ENCODE measurements at regions not wholly inside any gene's neighbourhood (a gene's known extent, or its start where the extent isn't known, plus 50 kb on each side); places are given as distances from the start of the nearest gene placed in this dataset.

- intact Hi-C loops (cut with micrococcal nuclease; ENCODE audit: unreplicated experiment), result no loop called here
- CTCF ChIA-PET, result no interaction called here
- Mint-ChIP-seq H3K4me1 (ENCODE audit: low read depth, unreplicated experiment) (no peaks in the 10 kb centered on the region), H3K4me3 (ENCODE audit: low read depth, unreplicated experiment) (no peak overlapping the region), H3K9me3 (ENCODE audit: low read depth, unreplicated experiment) (no peaks in the 10 kb centered on the region), H3K27me3 (ENCODE audit: unreplicated experiment) (no peaks in the 10 kb centered on the region), H3K27ac (ENCODE audit: unreplicated experiment) (no peak overlapping the region), H3K36me3 (ENCODE audit: insufficient read depth, unreplicated experiment) (no peaks in the 10 kb centered on the region)
- TF ChIP-seq CTCF (IDR thresholded peaks at IDR 0.05; ENCODE audit: unreplicated experiment), result no peak
- no peak for DNase-seq
- BruUV-seq (replicated peaks), result no TSS peak
Measured at GRCh38 chr15:31241888-31242522, 84.6 kb upstream of the KLF13 start.

DNA sequence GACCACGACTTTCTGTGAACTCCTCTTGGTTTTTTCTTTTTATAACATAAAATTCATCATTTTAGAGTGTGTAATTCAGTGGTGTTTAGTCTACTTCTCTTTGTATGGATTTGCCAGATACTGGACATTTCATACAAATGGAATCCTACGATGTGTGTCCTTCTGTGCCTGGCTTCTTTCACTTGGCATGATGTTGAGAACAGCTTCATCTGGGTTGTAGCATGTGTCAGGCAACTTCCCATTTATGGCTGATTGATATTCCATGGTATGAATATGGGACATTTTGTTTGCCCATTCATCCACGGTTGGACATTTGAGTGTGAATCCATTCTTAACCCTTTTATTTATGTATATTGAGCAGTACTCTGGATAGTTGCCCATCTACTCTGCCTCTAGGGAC is 82.7 kb upstream of the KLF13 start:
- Mint-ChIP-seq H3K4me1 (ENCODE audit: low read depth, unreplicated experiment) (no peaks in the 10 kb centered on the region), H3K4me3 (ENCODE audit: low read depth, unreplicated experiment) (no peak overlapping the region), H3K27me3 (ENCODE audit: unreplicated experiment) (no peaks in the 10 kb centered on the region), H3K27ac (ENCODE audit: unreplicated experiment) (no peak overlapping the region), H3K36me3 (ENCODE audit: insufficient read depth, unreplicated experiment) (no peaks in the 10 kb centered on the region), H3K9me3 (ENCODE audit: low read depth, unreplicated experiment) (no peaks in the 10 kb centered on the region)
- CTCF ChIA-PET, result no interaction called here
- DNase-seq, result no peak
- intact Hi-C loops (cut with micrococcal nuclease; ENCODE audit: unreplicated experiment), result no loop called here
- no peak for TF ChIP-seq CTCF (IDR thresholded peaks at IDR 0.05; ENCODE audit: unreplicated experiment)
- BruUV-seq (replicated peaks), result no TSS peak

GRCh38 chr15:31245135-31245689 is 81.4 kb upstream of the KLF13 start:
- H3K27me3 Mint-ChIP-seq (ENCODE audit: unreplicated experiment), result no peaks in the 10 kb centered on the region
- no peaks in the 10 kb centered on the region for H3K36me3 Mint-ChIP-seq (ENCODE audit: insufficient read depth, unreplicated experiment)
- no peak for DNase-seq
- no peaks in the 10 kb centered on the region for H3K9me3 Mint-ChIP-seq (ENCODE audit: low read depth, unreplicated experiment)
- no peak for TF ChIP-seq CTCF (IDR thresholded peaks at IDR 0.05; ENCODE audit: unreplicated experiment)
- CTCF ChIA-PET, result no interaction called here
- H3K27ac Mint-ChIP-seq (ENCODE audit: unreplicated experiment), result no peak overlapping the region
- intact Hi-C loops (cut with micrococcal nuclease; ENCODE audit: unreplicated experiment), result no loop called here
- H3K4me3 Mint-ChIP-seq (ENCODE audit: low read depth, unreplicated experiment), result no peak overlapping the region
- no peaks in the 10 kb centered on the region for H3K4me1 Mint-ChIP-seq (ENCODE audit: low read depth, unreplicated experiment)
- no TSS peak for BruUV-seq (replicated peaks)

- no peak overlapping the region for H3K4me3 Mint-ChIP-seq (ENCODE audit: low read depth, unreplicated experiment)
Measured at GRCh38 chr15:31245756-31246155, 80.9 kb upstream of the KLF13 start.

More at GRCh38 chr15:31245756-31246155, 80.9 kb upstream of the KLF13 start:
- Mint-ChIP-seq H3K4me1 (ENCODE audit: low read depth, unreplicated experiment) (no peaks in the 10 kb centered on the region), H3K27ac (ENCODE audit: unreplicated experiment) (no peak overlapping the region), H3K9me3 (ENCODE audit: low read depth, unreplicated experiment) (no peaks in the 10 kb centered on the region), H3K27me3 (ENCODE audit: unreplicated experiment) (no peaks in the 10 kb centered on the region), H3K36me3 (ENCODE audit: insufficient read depth, unreplicated experiment) (no peaks in the 10 kb centered on the region)
- no peak for TF ChIP-seq CTCF (IDR thresholded peaks at IDR 0.05; ENCODE audit: unreplicated experiment)
- no peak for DNase-seq
- CTCF ChIA-PET, result no interaction called here
- intact Hi-C loops (cut with micrococcal nuclease; ENCODE audit: unreplicated experiment), result no loop called here
- BruUV-seq (replicated peaks), result no TSS peak
